Adrenal gland (tissue), 5 donors: ENCODE measurements at regions not wholly inside any gene's neighbourhood (a gene's known extent, or its start where the extent isn't known, plus 50 kb on each side); places are given as distances from the start of the nearest gene placed in this dataset.

Source experiments
- CTCF ChIP-seq, 6 experiments: fragments of 450-650 bp in 4 of 6; fragments of 200-600 bp in 2 of 6; sonication (generic) in 1 of 6; IDR thresholded peaks; 1 replicate in 5 of 6; 2 replicates in 1 of 6; pipeline versions ENCODE4 v1.5.1 to v1.8.0; 2016 to 2021; ENCODE audit warnings: antibody characterized with exemption in 6 of 6, mild to moderate bottlenecking in 2 of 6, moderate library complexity in 1 of 6
- POLR2A ChIP-seq, 2 donors: fragments of 450-650 bp; IDR thresholded peaks; one replicate each; pipeline ENCODE4 v1.6.1; 2017; ENCODE audit warnings: antibody characterized with exemption in 2 of 2, mild to moderate bottlenecking in 2 of 2, moderate library complexity in 1 of 2
- donor health status: DM: no; HTN: no; CAD: no.

- no peak for TF ChIP-seq CTCF (IDR thresholded peaks at IDR 0.05)
- TF ChIP-seq POLR2A (IDR thresholded peaks at IDR 0.05): no peak
Measured at GRCh38 chr13:97658556-97658955, 224.6 kb downstream of the RAP2A start.
